ENCODE measurements at regions not wholly inside any gene's neighbourhood (a gene's known extent, or its start where the extent isn't known, plus 50 kb on each side); places are given as distances from the start of the nearest gene placed in this dataset.

DNA sequence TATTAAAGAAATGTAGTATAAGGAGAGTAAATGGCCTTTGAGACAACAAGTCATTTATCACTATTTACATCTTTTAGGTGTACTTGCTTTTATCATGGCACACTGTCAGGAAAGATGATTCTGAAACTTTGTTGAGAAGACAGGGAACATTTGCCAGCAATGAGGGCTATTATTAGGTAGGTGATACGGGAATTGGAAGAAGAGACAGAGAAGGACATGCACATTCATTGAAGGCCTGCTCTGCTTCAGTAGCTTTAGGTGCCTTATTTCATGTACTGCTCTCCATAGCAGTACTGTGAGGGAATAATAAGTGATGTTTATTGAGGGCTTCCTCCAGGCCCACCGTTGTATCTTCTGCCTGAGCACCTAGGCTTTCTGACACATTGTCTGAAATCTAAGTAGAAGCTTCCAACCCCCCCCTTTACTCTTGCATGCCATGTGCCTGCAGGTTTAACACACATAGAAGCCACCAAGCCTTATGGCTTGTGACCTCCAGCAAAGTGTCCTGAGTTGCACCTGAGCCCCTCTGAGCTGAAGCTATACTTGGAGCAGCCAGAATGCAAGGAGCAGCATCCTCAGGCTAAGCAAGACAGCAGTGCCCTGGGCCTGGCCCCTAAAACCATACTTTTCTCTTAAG lies 275.2 kb upstream of the VLDLR start:
- BruUV-seq (replicated peaks), result no TSS peak
- H3K79me2 ChIP-seq (ENCODE audit: control insufficient read depth, insufficient read depth, low read length), result no peaks in the 10 kb centered on the region
- H3K9me3 ChIP-seq (replicated peaks; ENCODE audit: control insufficient read depth, insufficient read depth, low read depth, low read length), result no peaks in the 10 kb centered on the region
- no peaks in the 10 kb centered on the region for H3K27me3 ChIP-seq (ENCODE audit: control insufficient read depth in 2 of 2, insufficient read depth in 2 of 2, low read length in 2 of 2)
- 0% methylated on average over 2 of the region's 2 CpGs for WGBS (ENCODE audit: insufficient coverage, low coverage, missing lambda C conversion rate)
- H4K20me1 ChIP-seq (replicated peaks; ENCODE audit: control insufficient read depth, insufficient read depth, low read length), result no peaks in the 10 kb centered on the region
- no peaks in the 10 kb centered on the region for H3K9me1 ChIP-seq (ENCODE audit: control insufficient read depth, insufficient read depth, low read length)
- POLR2A ChIA-PET, result no interaction called here
- no peak overlapping the region for H3K4me3 ChIP-seq
- TF ChIP-seq, protein P1, sequence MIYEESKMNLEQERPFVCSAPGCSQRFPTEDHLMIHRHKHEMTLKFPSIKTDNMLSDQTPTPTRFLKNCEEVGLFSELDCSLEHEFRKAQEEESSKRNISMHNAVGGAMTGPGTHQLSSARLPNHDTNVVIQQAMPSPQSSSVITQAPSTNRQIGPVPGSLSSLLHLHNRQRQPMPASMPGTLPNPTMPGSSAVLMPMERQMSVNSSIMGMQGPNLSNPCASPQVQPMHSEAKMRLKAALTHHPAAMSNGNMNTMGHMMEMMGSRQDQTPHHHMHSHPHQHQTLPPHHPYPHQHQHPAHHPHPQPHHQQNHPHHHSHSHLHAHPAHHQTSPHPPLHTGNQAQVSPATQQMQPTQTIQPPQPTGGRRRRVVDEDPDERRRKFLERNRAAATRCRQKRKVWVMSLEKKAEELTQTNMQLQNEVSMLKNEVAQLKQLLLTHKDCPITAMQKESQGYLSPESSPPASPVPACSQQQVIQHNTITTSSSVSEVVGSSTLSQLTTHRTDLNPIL (CRISPR knock-in tag; IDR thresholded peaks at IDR 0.05), result no peak
- no peak for TF ChIP-seq ZNF282 (CRISPR knock-in tag; IDR thresholded peaks at IDR 0.05)
- TF ChIP-seq SIX5 (IDR thresholded peaks at IDR 0.05; ENCODE audit: borderline replicate concordance in 1 of 2, insufficient read depth in 1 of 2, low read depth in 1 of 2, low read length in 2 of 2), result no peak
- TF ChIP-seq NRF1 (conservative IDR thresholded peaks at IDR 0.05 in 1 of 2, IDR thresholded peaks at IDR 0.05 in 1 of 2), result no peak
- no peak for TF ChIP-seq HNRNPUL1 (IDR thresholded peaks at IDR 0.05; ENCODE audit: low read length)
- no peak for TF ChIP-seq NR2C2 (CRISPR knock-in tag; IDR thresholded peaks at IDR 0.05)
- TF ChIP-seq NR2C2 (tag; IDR thresholded peaks at IDR 0.05), result no peak
- H3K9ac ChIP-seq (ENCODE audit: insufficient read depth in 1 of 2, low read depth in 2 of 2, low read length in 2 of 2), result no peak overlapping the region
- no peak overlapping the region for H2AFZ ChIP-seq (ENCODE audit: low read depth, low read length)
- intact Hi-C loops (cut with micrococcal nuclease) (no loop called here), in situ Hi-C loops (cut with MboI) (no loop called here)
- H3K4me1 ChIP-seq (replicated peaks in 1 of 2; ENCODE audit: control insufficient read depth in 2 of 2, insufficient read depth in 2 of 2, low read length in 2 of 2), result no peaks in the 10 kb centered on the region
- DNase-seq (ENCODE audit: extremely low read depth in 1 of 4, low spot score in 3 of 4), result no peak
- no peak overlapping the region for H3K27ac ChIP-seq (ENCODE audit: extremely low read depth, low read depth, low read length)
- ATAC-seq, result no peak
- FAIRE-seq, result no peak
- no peaks in the 10 kb centered on the region for H3K36me3 ChIP-seq (ENCODE audit: control insufficient read depth, insufficient read depth, low read length)
- CTCF ChIA-PET (ENCODE audit: low intra/inter-chr PET ratio), result no interaction called here
- H3K4me2 ChIP-seq (ENCODE audit: insufficient read depth, low read length), result no peak overlapping the region
